ENCODE measurements at regions not wholly inside any gene's neighbourhood (a gene's known extent, or its start where the extent isn't known, plus 50 kb on each side); places are given as distances from the start of the nearest gene placed in this dataset.

DNA sequence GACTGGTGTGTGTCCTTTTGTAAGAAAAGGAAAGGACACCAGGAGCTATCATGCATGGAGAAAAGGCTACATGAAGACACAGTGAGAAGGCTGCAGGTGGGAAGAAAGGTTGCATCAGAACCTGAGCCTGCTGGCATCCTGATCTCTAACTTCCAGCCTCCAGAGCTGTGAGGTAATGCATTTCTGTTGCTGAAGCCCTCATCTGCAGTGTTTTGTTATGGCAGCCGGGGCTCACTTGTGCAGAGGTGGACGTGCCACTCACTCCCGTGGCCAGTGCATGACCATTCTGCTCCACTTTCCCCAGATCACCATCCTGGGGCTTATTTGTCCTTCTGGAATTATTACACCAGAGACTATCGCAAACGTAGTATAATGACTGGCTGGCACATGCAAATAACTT, 155.3 kb downstream of the IRS2 start:
- TF ChIP-seq, protein P1, sequence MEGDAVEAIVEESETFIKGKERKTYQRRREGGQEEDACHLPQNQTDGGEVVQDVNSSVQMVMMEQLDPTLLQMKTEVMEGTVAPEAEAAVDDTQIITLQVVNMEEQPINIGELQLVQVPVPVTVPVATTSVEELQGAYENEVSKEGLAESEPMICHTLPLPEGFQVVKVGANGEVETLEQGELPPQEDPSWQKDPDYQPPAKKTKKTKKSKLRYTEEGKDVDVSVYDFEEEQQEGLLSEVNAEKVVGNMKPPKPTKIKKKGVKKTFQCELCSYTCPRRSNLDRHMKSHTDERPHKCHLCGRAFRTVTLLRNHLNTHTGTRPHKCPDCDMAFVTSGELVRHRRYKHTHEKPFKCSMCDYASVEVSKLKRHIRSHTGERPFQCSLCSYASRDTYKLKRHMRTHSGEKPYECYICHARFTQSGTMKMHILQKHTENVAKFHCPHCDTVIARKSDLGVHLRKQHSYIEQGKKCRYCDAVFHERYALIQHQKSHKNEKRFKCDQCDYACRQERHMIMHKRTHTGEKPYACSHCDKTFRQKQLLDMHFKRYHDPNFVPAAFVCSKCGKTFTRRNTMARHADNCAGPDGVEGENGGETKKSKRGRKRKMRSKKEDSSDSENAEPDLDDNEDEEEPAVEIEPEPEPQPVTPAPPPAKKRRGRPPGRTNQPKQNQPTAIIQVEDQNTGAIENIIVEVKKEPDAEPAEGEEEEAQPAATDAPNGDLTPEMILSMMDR (conservative IDR thresholded peaks at IDR 0.05), result no peak
- no peak for TF ChIP-seq ZFX (IDR thresholded peaks at IDR 0.05)
